NCI-H526 (cell line): ENCODE measurements at regions not wholly inside any gene's neighbourhood (a gene's known extent, or its start where the extent isn't known, plus 50 kb on each side); places are given as distances from the start of the nearest gene placed in this dataset.

Experiments used
- DNase-seq, 2 experiments: peaks; one replicate each; lab custom pipeline; 2025; lab: John Stamatoyannopoulos, UW

GRCh38 chr2:200013906-200014305 lies 58.5 kb downstream of the MAIP1 start:
- DNase-seq: no peak

- DNase-seq: peak in 1 of 2 experiments; percentile 40
Observed at GRCh38 chr2:200021449-200022114, 66.2 kb downstream of the MAIP1 start.

- no peak for DNase-seq
Observed at GRCh38 chr2:200022511-200022910, 67.1 kb downstream of the MAIP1 start.

- no peak for DNase-seq
Observed at GRCh38 chr2:200023570-200023969, 68.2 kb downstream of the MAIP1 start.

- no peak for DNase-seq
Observed at GRCh38 chr2:200025717-200026116, 70.3 kb downstream of the MAIP1 start.

- no peak for DNase-seq
Observed at GRCh38 chr2:200026332-200027230, 71.2 kb downstream of the MAIP1 start.

GRCh38 chr2:200028998-200029397 lies 73.6 kb downstream of the MAIP1 start:
- no peak for DNase-seq

GRCh38 chr2:200032895-200033294 lies 77.5 kb downstream of the MAIP1 start:
- no peak for DNase-seq

GRCh38 chr2:200033929-200034328 lies 78.5 kb downstream of the MAIP1 start:
- no peak for DNase-seq

- DNase-seq: no peak
Observed at GRCh38 chr2:200034816-200035215, 79.4 kb downstream of the MAIP1 start.

- peak; percentile 86 to 89 for DNase-seq
Observed at GRCh38 chr2:200039724-200040650, 84.6 kb downstream of the MAIP1 start.

- no peak for DNase-seq
Observed at GRCh38 chr2:200040831-200041230, 85.4 kb downstream of the MAIP1 start.

GRCh38 chr2:200041639-200042038 lies 86.3 kb downstream of the MAIP1 start:
- DNase-seq: no peak

- DNase-seq: no peak
Observed at GRCh38 chr2:200042102-200042735, 86.8 kb downstream of the MAIP1 start.

- DNase-seq: no peak
Observed at GRCh38 chr2:200042944-200043343, 87.6 kb downstream of the MAIP1 start.

GRCh38 chr2:200044453-200044852 lies 89.1 kb downstream of the MAIP1 start:
- DNase-seq: no peak

- DNase-seq: no peak
Observed at GRCh38 chr2:200048421-200048820, 93.0 kb downstream of the MAIP1 start.

GRCh38 chr2:200049086-200049485 lies 93.7 kb downstream of the MAIP1 start:
- DNase-seq: no peak

- no peak for DNase-seq
Observed at GRCh38 chr2:200050921-200051610, 95.7 kb downstream of the MAIP1 start.

GRCh38 chr2:200051611-200051945 lies 96.2 kb downstream of the MAIP1 start:
- no peak for DNase-seq

- DNase-seq: no peak
Observed at GRCh38 chr2:200052627-200053026, 97.2 kb downstream of the MAIP1 start.
